Neural cell (in vitro differentiated cells): ENCODE measurements at regions not wholly inside any gene's neighbourhood (a gene's known extent, or its start where the extent isn't known, plus 50 kb on each side); places are given as distances from the start of the nearest gene placed in this dataset.
"Not testable (repeated sequence)": the region's sequence is repeated elsewhere in the genome, so short reads cannot be mapped to it uniquely, and the experiment has no call there.

Source experiments
- H2AFZ ChIP-seq: fragments of 200-600, 300-800 bp; sonication (generic), shearing (Covaris generic); 2 replicates; pipeline ENCODE4 v1.6.0; 2014; ENCODE audit warnings: low read depth, mild to moderate bottlenecking, antibody characterized with exemption, low read length, moderate library complexity
- H3F3A ChIP-seq: fragments of 200-600 bp; shearing (Covaris generic); 2 replicates; pipeline ENCODE4 v1.6.1; 2016; ENCODE audit warnings: mild to moderate bottlenecking, moderate library complexity, mixed read lengths, antibody characterized with exemption, low read length; ENCODE audit not compliant: insufficient read depth, poor library complexity, severe bottlenecking
- H3K27ac ChIP-seq: fragments of 200-600, 300-800 bp; sonication (generic), shearing (Covaris generic); 2 replicates; pipeline ENCODE4 v1.5.1; 2014; ENCODE audit warnings: mild to moderate bottlenecking, low read length, moderate library complexity
- H3K27me3 ChIP-seq: fragments of 300-800, 200-600 bp; sonication (generic), shearing (Covaris generic); 2 replicates; pipeline ENCODE4 v1.6.0; 2014; ENCODE audit warnings: mild to moderate bottlenecking, low read depth, low read length, moderate library complexity; ENCODE audit not compliant: insufficient read depth
- H3K36me3 ChIP-seq: fragments of 300-800, 200-600 bp; sonication (generic), shearing (Covaris generic); 2 replicates; pipeline ENCODE4 v1.5.1; 2014; ENCODE audit warnings: mild to moderate bottlenecking, antibody characterized with exemption, low read length, moderate library complexity; ENCODE audit not compliant: insufficient read depth
- H3K4me2 ChIP-seq: fragments of 300-800, 200-600 bp; sonication (generic), shearing (Covaris generic); 2 replicates; pipeline ENCODE4 v1.6.0; 2014; ENCODE audit warnings: mild to moderate bottlenecking, low read length
- H3K4me3 ChIP-seq: fragments of 300-800, 200-600 bp; sonication (generic), shearing (Covaris generic); 2 replicates; pipeline ENCODE4 v1.5.1; 2014; ENCODE audit warnings: mild to moderate bottlenecking, low read length, moderate library complexity
- H3K79me2 ChIP-seq: fragments of 200-600 bp; shearing (Covaris generic); replicated peaks from 2 replicates; pipeline ENCODE4 v1.6.0; 2014; ENCODE audit warnings: mild to moderate bottlenecking, low read length, moderate library complexity; ENCODE audit not compliant: insufficient read depth
- H3K9ac ChIP-seq: fragments of 300-800, 200-600 bp; sonication (generic), shearing (Covaris generic); 2 replicates; pipeline ENCODE4 v1.6.1; 2016; ENCODE audit warnings: mild to moderate bottlenecking, low read length, mixed read lengths
- H3K9me2 ChIP-seq: fragments of 200-600 bp; shearing (Covaris generic); 2 replicates; pipeline ENCODE4 v1.6.1; 2016; ENCODE audit warnings: mild to moderate bottlenecking, low read length, mixed read lengths; ENCODE audit not compliant: insufficient read depth
- H3K9me3 ChIP-seq: fragments of 200-600, 300-800 bp; sonication (generic), shearing (Covaris generic); 2 replicates; pipeline ENCODE4 v1.6.1; 2016; ENCODE audit warnings: mild to moderate bottlenecking, mixed run types, low read length, moderate library complexity, mixed read lengths
- H4K20me1 ChIP-seq: fragments of 200-600 bp; shearing (Covaris generic); 2 replicates; pipeline ENCODE4 v1.6.1; 2016; ENCODE audit warnings: mild to moderate bottlenecking, mixed run types; ENCODE audit not compliant: insufficient read depth
- CTCF ChIP-seq: fragments of 450-650 bp; IDR thresholded peaks from 2 replicates; pipeline ENCODE4 v1.5.1; 2014; ENCODE audit warnings: antibody characterized with exemption, mild to moderate bottlenecking, moderate library complexity; ENCODE audit not compliant: poor library complexity, severe bottlenecking
- EP300 ChIP-seq: fragments of 450-650 bp; conservative IDR thresholded peaks from 2 replicates; pipeline ENCODE4 v1.6.1; 2014; ENCODE audit warnings: antibody characterized with exemption, mild to moderate bottlenecking, moderate library complexity; ENCODE audit not compliant: poor library complexity, severe bottlenecking
- EZH2 ChIP-seq: fragments of 200-600, 300-800 bp; shearing (Covaris generic), sonication (generic); IDR thresholded peaks from 2 replicates; pipeline ENCODE4 v1.6.1; 2014; ENCODE audit warnings: antibody characterized with exemption, low read length, borderline replicate concordance, mild to moderate bottlenecking; ENCODE audit not compliant: insufficient read depth, poor library complexity, severe bottlenecking
- MXI1 ChIP-seq: fragments of 450-650 bp; conservative IDR thresholded peaks from 2 replicates; pipeline ENCODE4 v1.6.1; 2014; ENCODE audit warnings: antibody characterized with exemption, mild to moderate bottlenecking; ENCODE audit not compliant: poor library complexity, severe bottlenecking
- POLR2AphosphoS5 ChIP-seq: IDR thresholded peaks from 2 replicates; pipeline ENCODE4 v1.6.1; 2012
- RAD21 ChIP-seq: fragments of 450-650 bp; conservative IDR thresholded peaks from 2 replicates; pipeline ENCODE4 v1.6.1; 2014; ENCODE audit warnings: antibody characterized with exemption, mild to moderate bottlenecking, moderate library complexity
- REST ChIP-seq: IDR thresholded peaks from 2 replicates; pipeline ENCODE4 v1.6.1; 2012; ENCODE audit warnings: borderline replicate concordance
- SMC3 ChIP-seq: fragments of 450-650 bp; conservative IDR thresholded peaks from 2 replicates; pipeline ENCODE4 v1.6.1; 2014; ENCODE audit warnings: antibody characterized with exemption, mild to moderate bottlenecking, moderate library complexity; ENCODE audit not compliant: poor library complexity
- TAF1 ChIP-seq: IDR thresholded peaks from 2 replicates; pipeline ENCODE4 v1.6.1; 2012; ENCODE audit warnings: low read depth

- Histone ChIP-seq H3K9ac (no peak overlapping the region), H3K4me2 (no peak overlapping the region), H3K27me3 (no peaks in the 10 kb centered on the region)
Measured at GRCh38 chr12:27143256-27144069, 61.1 kb upstream of the C12orf71 start.

GRCh38 chr12:27145725-27146124, 63.3 kb upstream of the C12orf71 start:
- not testable (repeated sequence) for H3K4me2 ChIP-seq, H4K20me1 ChIP-seq, H3K79me2 ChIP-seq, H3K9ac ChIP-seq, H3K9me3 ChIP-seq, H3F3A ChIP-seq, H3K36me3 ChIP-seq, H3K9me2 ChIP-seq, H3K4me3 ChIP-seq, H2AFZ ChIP-seq, H3K27ac ChIP-seq, H3K27me3 ChIP-seq

More at GRCh38 chr12:27143256-27144069, 61.1 kb upstream of the C12orf71 start:
- Histone ChIP-seq H2AFZ (no peak overlapping the region), H3K36me3 (no peaks in the 10 kb centered on the region), H3K79me2 (no peaks in the 10 kb centered on the region), H3K27ac (no peak overlapping the region), H3K9me2 (no peaks in the 10 kb centered on the region), H3F3A (no peaks in the 10 kb centered on the region), H3K4me3 (no peak overlapping the region), H4K20me1 (no peaks in the 10 kb centered on the region), H3K9me3 (no peaks in the 10 kb centered on the region)
- TF ChIP-seq RAD21, result no peak
- no peak for TF ChIP-seq REST
- no peak for TF ChIP-seq POLR2AphosphoS5
- TF ChIP-seq MXI1, result no peak

- no peaks in the 10 kb centered on the region for H3K9me3 ChIP-seq
- no peak overlapping the region for H2AFZ ChIP-seq
- H3K79me2 ChIP-seq, result no peaks in the 10 kb centered on the region
- H3F3A ChIP-seq, result no peaks in the 10 kb centered on the region
- H3K4me3 ChIP-seq, result no peak overlapping the region
- H4K20me1 ChIP-seq, result no peaks in the 10 kb centered on the region
- no peak overlapping the region for H3K9ac ChIP-seq
- H3K36me3 ChIP-seq, result no peaks in the 10 kb centered on the region
- no peak for TF ChIP-seq SMC3
- TF ChIP-seq MXI1, result no peak
- TF ChIP-seq TAF1, result no peak
- no peaks in the 10 kb centered on the region for H3K9me2 ChIP-seq
- H3K4me2 ChIP-seq, result no peak overlapping the region
- no peak overlapping the region for H3K27ac ChIP-seq
- no peaks in the 10 kb centered on the region for H3K27me3 ChIP-seq
Measured at GRCh38 chr12:27148373-27148772, 66.0 kb upstream of the C12orf71 start.

GRCh38 chr12:27148791-27149190, 66.4 kb upstream of the C12orf71 start:
- Histone ChIP-seq H3K27me3 (no peaks in the 10 kb centered on the region), H3K9ac (no peak overlapping the region), H3K9me3 (no peaks in the 10 kb centered on the region), H3K9me2 (no peaks in the 10 kb centered on the region), H3K36me3 (no peaks in the 10 kb centered on the region), H3F3A (no peaks in the 10 kb centered on the region), H3K4me2 (no peak overlapping the region), H2AFZ (no peak overlapping the region), H3K4me3 (no peak overlapping the region), H3K27ac (no peak overlapping the region), H3K79me2 (no peaks in the 10 kb centered on the region), H4K20me1 (no peaks in the 10 kb centered on the region)
- TF ChIP-seq EZH2 (no peak), POLR2AphosphoS5 (no peak), SMC3 (no peak), MXI1 (no peak), RAD21 (no peak), CTCF (no peak), EP300 (no peak)
